ENCODE measurements at regions not wholly inside any gene's neighbourhood (a gene's known extent, or its start where the extent isn't known, plus 50 kb on each side); places are given as distances from the start of the nearest gene placed in this dataset.

DNA sequence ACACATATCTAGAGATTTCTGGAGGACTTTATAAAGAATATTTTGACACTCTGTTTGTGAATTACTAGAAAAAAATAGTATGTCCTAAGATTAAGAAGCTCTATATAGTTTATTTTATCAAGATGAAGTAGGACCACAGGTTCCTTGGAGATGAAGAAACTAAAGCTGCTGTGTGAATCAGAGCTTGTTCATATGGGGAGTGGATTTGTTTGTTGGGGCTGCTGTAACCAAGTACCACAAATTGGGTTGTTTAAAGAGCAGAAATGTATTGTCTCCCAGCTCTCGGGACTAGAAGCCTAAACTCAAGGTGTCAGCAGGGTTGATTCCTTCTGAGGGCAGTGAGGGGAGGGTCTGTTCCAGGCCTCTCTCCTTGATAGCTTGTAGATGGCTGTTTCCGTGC is 270.6 kb upstream of the UMPS start:
- no peaks in the 10 kb centered on the region for H3K9me3 ChIP-seq
- no peaks in the 10 kb centered on the region for H3K27me3 ChIP-seq
- TF ChIP-seq POLR2AphosphoS5 (IDR thresholded peaks at IDR 0.05), result no peak
- no peak for TF ChIP-seq POLR2A (IDR thresholded peaks at IDR 0.05)
- TF ChIP-seq, protein P1, sequence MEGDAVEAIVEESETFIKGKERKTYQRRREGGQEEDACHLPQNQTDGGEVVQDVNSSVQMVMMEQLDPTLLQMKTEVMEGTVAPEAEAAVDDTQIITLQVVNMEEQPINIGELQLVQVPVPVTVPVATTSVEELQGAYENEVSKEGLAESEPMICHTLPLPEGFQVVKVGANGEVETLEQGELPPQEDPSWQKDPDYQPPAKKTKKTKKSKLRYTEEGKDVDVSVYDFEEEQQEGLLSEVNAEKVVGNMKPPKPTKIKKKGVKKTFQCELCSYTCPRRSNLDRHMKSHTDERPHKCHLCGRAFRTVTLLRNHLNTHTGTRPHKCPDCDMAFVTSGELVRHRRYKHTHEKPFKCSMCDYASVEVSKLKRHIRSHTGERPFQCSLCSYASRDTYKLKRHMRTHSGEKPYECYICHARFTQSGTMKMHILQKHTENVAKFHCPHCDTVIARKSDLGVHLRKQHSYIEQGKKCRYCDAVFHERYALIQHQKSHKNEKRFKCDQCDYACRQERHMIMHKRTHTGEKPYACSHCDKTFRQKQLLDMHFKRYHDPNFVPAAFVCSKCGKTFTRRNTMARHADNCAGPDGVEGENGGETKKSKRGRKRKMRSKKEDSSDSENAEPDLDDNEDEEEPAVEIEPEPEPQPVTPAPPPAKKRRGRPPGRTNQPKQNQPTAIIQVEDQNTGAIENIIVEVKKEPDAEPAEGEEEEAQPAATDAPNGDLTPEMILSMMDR (IDR thresholded peaks at IDR 0.05), result no peak
- TF ChIP-seq EP300 (IDR thresholded peaks at IDR 0.05), result no peak
- intact Hi-C loops (cut with DNase I; ENCODE audit: low total_unique reads), result no loop called here
- H3K4me3 ChIP-seq, result no peak overlapping the region
- DNase-seq, result no peak
- 74 to 82% (median 76%) methylated on average over 2 of the region's 2 CpGs for WGBS, 5 donors
- peaks cover 0 to 10% (median 0%) of the 10 kb centered on the region in 4 donors for H3K36me3 ChIP-seq
- H3K4me1 ChIP-seq, result peaks cover 0 to 5% (median 0%) of the 10 kb centered on the region in 4 donors
- peak overlapping the region in 1 of 5 donors; percentile 26 for H3K27ac ChIP-seq

DNA sequence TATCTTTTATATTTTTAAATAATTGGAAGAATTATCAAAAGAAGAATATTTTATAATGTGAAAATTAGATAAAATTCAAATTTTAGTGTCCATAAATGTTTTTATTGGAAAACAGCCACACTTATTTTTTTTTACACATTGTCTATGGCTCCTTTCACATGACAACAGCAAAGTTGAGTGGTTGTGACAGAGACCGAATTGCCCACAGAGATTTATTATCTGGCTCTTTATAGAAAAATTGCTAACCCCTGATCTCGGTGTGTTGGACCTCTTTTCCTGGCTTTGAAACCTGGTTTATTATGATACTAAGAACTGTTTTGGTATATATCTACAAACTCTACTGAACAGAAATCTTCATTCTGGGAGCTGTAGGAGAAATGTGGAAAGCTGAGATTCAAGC is 269.1 kb upstream of the UMPS start:
- TF ChIP-seq, protein P1 (IDR thresholded peaks at IDR 0.05), result no peak
- TF ChIP-seq POLR2AphosphoS5 (IDR thresholded peaks at IDR 0.05), result no peak
- no peak for TF ChIP-seq POLR2A (IDR thresholded peaks at IDR 0.05)
- 75 to 91% (median 89%) methylated on average over 2 of the region's 2 CpGs for WGBS, 5 donors
- Histone ChIP-seq H3K4me3 (no peak overlapping the region), H3K27me3 (no peaks in the 10 kb centered on the region), H3K9me3 (no peaks in the 10 kb centered on the region), H3K4me1 (peaks cover 0 to 5% (median 0%) of the 10 kb centered on the region in 4 donors), H3K27ac (no peak overlapping the region), H3K36me3 (peaks cover 0 to 10% (median 0%) of the 10 kb centered on the region in 4 donors)
- DNase-seq, result no peak
- intact Hi-C loops (cut with DNase I; ENCODE audit: low total_unique reads), result no loop called here

DNA sequence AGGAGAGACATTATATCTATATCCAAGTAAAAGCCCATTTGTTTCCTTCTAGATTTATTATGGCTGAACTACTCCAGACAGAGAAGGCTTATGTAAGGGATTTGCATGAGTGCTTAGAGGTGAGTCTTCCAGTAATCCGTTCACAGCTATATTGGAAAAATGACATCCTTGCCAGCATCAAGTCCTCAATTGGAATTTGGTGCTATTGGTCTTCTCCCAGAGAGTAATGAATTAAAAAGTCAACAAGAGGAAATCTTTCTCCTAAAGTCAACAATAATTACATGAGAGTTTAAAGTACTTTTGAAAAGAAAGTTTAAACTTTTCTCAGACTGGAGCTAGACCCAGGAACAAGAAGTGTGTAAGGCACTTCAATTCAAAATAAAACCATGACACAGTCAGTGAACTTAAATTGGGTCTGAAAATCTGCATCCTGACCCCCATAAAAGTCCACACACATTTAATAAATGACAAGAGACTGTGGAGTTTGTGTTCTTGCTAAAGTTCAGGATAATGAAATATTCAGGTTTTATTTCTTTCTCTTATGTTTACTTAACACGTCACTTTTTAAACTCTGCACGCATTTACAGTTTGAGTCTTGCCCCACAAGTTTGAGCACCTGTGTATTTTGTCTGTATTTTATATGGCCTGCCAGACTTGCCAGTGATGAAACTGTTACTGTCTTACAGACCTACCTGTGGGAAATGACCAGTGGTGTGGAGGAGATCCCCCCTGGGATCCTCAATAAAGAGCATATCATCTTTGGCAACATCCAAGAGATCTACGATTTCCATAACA is 268.2 kb upstream of the UMPS start:
- no peak overlapping the region for H3K27ac ChIP-seq
- intact Hi-C loops (cut with DNase I; ENCODE audit: low total_unique reads), result no loop called here

DNA sequence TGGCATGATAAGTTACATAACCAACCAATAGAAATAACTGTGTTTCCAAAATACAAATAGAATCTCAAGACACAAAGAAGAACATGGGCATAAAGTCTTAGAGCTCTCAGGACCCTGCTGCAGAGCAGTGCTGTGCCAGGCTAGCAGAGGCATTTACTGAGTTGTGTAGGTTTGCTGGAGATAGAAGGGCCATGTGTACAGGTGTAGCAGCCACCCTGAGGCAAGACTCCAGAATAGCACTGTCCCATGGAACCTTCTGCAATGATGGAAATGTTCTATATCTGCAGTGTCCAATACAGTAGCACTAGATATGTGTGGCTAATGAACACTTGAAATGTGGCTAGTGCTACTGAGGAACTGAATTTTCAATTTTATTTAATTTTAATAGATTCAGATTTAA is 267.0 kb upstream of the UMPS start:
- intact Hi-C loops (cut with DNase I; ENCODE audit: low total_unique reads), result no loop called here
- TF ChIP-seq, protein P1 (IDR thresholded peaks at IDR 0.05), result no peak
- no peak for TF ChIP-seq POLR2AphosphoS5 (IDR thresholded peaks at IDR 0.05)
- no peak for DNase-seq
- H3K27me3 ChIP-seq, result peaks cover 0 to 4% (median 3%) of the 10 kb centered on the region in 3 donors
- H3K4me1 ChIP-seq, result peaks cover 0 to 5% (median 0%) of the 10 kb centered on the region in 4 donors
- H3K9me3 ChIP-seq, result no peaks in the 10 kb centered on the region
- H3K27ac ChIP-seq, result no peak overlapping the region
- peaks cover 0 to 10% (median 0%) of the 10 kb centered on the region in 4 donors for H3K36me3 ChIP-seq
- H3K4me3 ChIP-seq, result no peak overlapping the region

More for the DNA sequence above, 268.2 kb upstream of the UMPS start:
- peaks cover 0 to 10% (median 0%) of the 10 kb centered on the region in 4 donors for H3K36me3 ChIP-seq
- no peak for TF ChIP-seq POLR2AphosphoS5 (IDR thresholded peaks at IDR 0.05)
- TF ChIP-seq, protein P1 (IDR thresholded peaks at IDR 0.05), result no peak
- no peak for TF ChIP-seq EP300 (IDR thresholded peaks at IDR 0.05)
- no peak for TF ChIP-seq POLR2A (IDR thresholded peaks at IDR 0.05)
- WGBS, 5 donors, result 48 to 67% (median 50%) methylated on average over 4 of the region's 4 CpGs
- peaks cover 0 to 5% (median 0%) of the 10 kb centered on the region in 4 donors for H3K4me1 ChIP-seq
- DNase-seq, result no peak
- H3K4me3 ChIP-seq, result no peak overlapping the region
- no peaks in the 10 kb centered on the region for H3K9me3 ChIP-seq
- peaks cover 0 to 3% (median 3%) of the 10 kb centered on the region in 3 donors for H3K27me3 ChIP-seq

Data from stomach (tissue), 8 donors.